D341Med (cell line): ENCODE measurements at regions not wholly inside any gene's neighbourhood (a gene's known extent, or its start where the extent isn't known, plus 50 kb on each side); places are given as distances from the start of the nearest gene placed in this dataset.

Source experiments
- DNase-seq: peaks from one replicate; pipeline ENCODE4 v3.0.0; 2012; ENCODE audit warnings: low spot score

GRCh38 chr15:39427705-39428104, 153.2 kb upstream of the THBS1 start:
- no peak for DNase-seq

GRCh38 chr15:39429898-39430357, 151.0 kb upstream of the THBS1 start:
- DNase-seq = no peak

- no peak for DNase-seq
Observed at GRCh38 chr15:39430389-39430788, 150.5 kb upstream of the THBS1 start.

GRCh38 chr15:39431376-39431775, 149.5 kb upstream of the THBS1 start:
- no peak for DNase-seq

GRCh38 chr15:39432026-39432425, 148.9 kb upstream of the THBS1 start:
- DNase-seq = no peak

- no peak for DNase-seq
Observed at GRCh38 chr15:39432912-39433348, 147.9 kb upstream of the THBS1 start.

- DNase-seq = no peak
Observed at GRCh38 chr15:39433376-39433775, 147.5 kb upstream of the THBS1 start.

GRCh38 chr15:39434163-39434562, 146.7 kb upstream of the THBS1 start:
- DNase-seq = no peak

- no peak for DNase-seq
Observed at GRCh38 chr15:39434751-39435238, 146.1 kb upstream of the THBS1 start.

- no peak for DNase-seq
Observed at GRCh38 chr15:39435244-39435643, 145.6 kb upstream of the THBS1 start.

GRCh38 chr15:39438260-39438659, 142.6 kb upstream of the THBS1 start:
- DNase-seq = no peak

GRCh38 chr15:39438799-39439592, 141.9 kb upstream of the THBS1 start:
- no peak for DNase-seq

- DNase-seq = no peak
Observed at GRCh38 chr15:39442898-39443297, 138.0 kb upstream of the THBS1 start.

- no peak for DNase-seq
Observed at GRCh38 chr15:39443659-39444219, 137.1 kb upstream of the THBS1 start.

- no peak for DNase-seq
Observed at GRCh38 chr15:39444735-39445470, 136.0 kb upstream of the THBS1 start.

- no peak for DNase-seq
Observed at GRCh38 chr15:39445931-39446330, 134.9 kb upstream of the THBS1 start.

- no peak for DNase-seq
Observed at GRCh38 chr15:39447346-39447745, 133.5 kb upstream of the THBS1 start.

GRCh38 chr15:39447881-39448280, 133.0 kb upstream of the THBS1 start:
- DNase-seq = no peak

- DNase-seq = no peak
Observed at GRCh38 chr15:39448409-39448808, 132.5 kb upstream of the THBS1 start.

- DNase-seq = no peak
Observed at GRCh38 chr15:39451121-39451688, 129.7 kb upstream of the THBS1 start.

GRCh38 chr15:39451871-39452270, 129.0 kb upstream of the THBS1 start:
- no peak for DNase-seq

- DNase-seq = no peak
Observed at GRCh38 chr15:39453620-39454019, 127.3 kb upstream of the THBS1 start.
